ENCODE measurements at regions not wholly inside any gene's neighbourhood (a gene's known extent, or its start where the extent isn't known, plus 50 kb on each side); places are given as distances from the start of the nearest gene placed in this dataset.

DNA sequence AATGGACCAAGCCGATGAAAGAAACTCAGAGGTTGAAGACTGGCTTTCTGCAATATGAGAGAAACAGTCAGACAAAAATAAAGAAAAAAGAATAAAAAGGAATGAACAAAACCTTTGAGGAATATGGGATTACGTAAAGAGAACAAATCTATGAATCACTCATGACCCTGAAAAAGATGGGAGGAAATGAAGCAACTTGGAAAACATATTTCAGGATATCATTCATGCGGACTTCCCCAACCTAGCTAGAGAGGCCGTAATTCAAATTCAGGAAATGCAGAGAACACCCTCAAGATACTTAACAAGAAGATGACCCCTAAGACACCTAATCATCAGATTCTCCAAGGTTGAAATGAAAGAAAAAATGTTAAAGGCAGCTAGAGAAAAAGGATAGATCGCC is 705.3 kb upstream of the CHRM3 start:
- H3K4me1 ChIP-seq (ENCODE audit: control insufficient read depth, insufficient read depth, low read length, poor library complexity, severe bottlenecking) = no peaks in the 10 kb centered on the region
- DNase-seq (no peak), ATAC-seq (ENCODE audit: low read depth in 2 of 2) (no peak)
- H3K27ac ChIP-seq (ENCODE audit: insufficient read depth, low read length, poor library complexity, severe bottlenecking) = no peak overlapping the region
- Mint-ChIP-seq H3K36me3 (no peaks in the 10 kb centered on the region), H3K4me3 (no peak overlapping the region), H3K4me1 (no peaks in the 10 kb centered on the region), H3K9me3 (peaks cover 0 to 36% (median 6%) of the 10 kb centered on the region in 7 donors), H3K27me3 (no peaks in the 10 kb centered on the region), H3K27ac (no peak overlapping the region)
- H3K27me3 ChIP-seq (ENCODE audit: control insufficient read depth, insufficient read depth, low read length) = no peaks in the 10 kb centered on the region
- H3K9me3 ChIP-seq (ENCODE audit: control insufficient read depth in 2 of 2, low read length in 2 of 2) = no peaks in the 10 kb centered on the region
- H3K4me3 ChIP-seq (ENCODE audit: low read depth, low read length) = no peak overlapping the region
- H3K36me3 ChIP-seq (ENCODE audit: control insufficient read depth, insufficient read depth, low read length) = no peaks in the 10 kb centered on the region

DNA sequence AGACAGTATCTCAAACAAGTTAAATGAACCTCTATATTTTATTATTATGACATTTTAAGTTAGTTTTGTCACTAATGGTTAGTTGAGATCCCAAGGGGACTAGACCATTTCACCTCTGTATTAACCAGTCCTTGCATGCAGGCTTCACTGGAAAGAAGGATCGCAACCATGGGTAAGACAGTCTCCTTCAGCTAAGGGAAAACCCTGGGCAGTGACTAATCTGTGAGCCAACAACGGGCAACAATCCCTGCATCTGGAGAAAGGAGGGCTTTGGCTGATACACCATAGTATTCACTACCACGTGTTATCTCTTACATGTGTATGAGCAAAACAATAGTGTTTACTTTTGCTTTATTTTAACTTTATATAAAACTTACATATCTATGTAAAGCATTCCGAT is 708.8 kb upstream of the CHRM3 start:
- no peaks in the 10 kb centered on the region for H3K27me3 Mint-ChIP-seq
- Histone ChIP-seq H3K4me1 (ENCODE audit: control insufficient read depth, insufficient read depth, low read length, poor library complexity, severe bottlenecking) (no peaks in the 10 kb centered on the region), H3K9me3 (ENCODE audit: control insufficient read depth in 2 of 2, low read length in 2 of 2) (no peaks in the 10 kb centered on the region), H3K36me3 (ENCODE audit: control insufficient read depth, insufficient read depth, low read length) (no peaks in the 10 kb centered on the region), H3K4me3 (ENCODE audit: low read depth, low read length) (no peak overlapping the region), H3K27ac (ENCODE audit: insufficient read depth, low read length, poor library complexity, severe bottlenecking) (no peak overlapping the region), H3K27me3 (ENCODE audit: control insufficient read depth, insufficient read depth, low read length) (no peaks in the 10 kb centered on the region)
- no peak for DNase-seq
- H3K27ac Mint-ChIP-seq = no peak overlapping the region
- no peaks in the 10 kb centered on the region for H3K36me3 Mint-ChIP-seq
- no peak overlapping the region for H3K4me3 Mint-ChIP-seq
- no peaks in the 10 kb centered on the region for H3K4me1 Mint-ChIP-seq
- H3K9me3 Mint-ChIP-seq = peaks cover 0 to 21% (median 4%) of the 10 kb centered on the region in 7 donors
- ATAC-seq (ENCODE audit: low read depth in 2 of 2) = no peak

DNA sequence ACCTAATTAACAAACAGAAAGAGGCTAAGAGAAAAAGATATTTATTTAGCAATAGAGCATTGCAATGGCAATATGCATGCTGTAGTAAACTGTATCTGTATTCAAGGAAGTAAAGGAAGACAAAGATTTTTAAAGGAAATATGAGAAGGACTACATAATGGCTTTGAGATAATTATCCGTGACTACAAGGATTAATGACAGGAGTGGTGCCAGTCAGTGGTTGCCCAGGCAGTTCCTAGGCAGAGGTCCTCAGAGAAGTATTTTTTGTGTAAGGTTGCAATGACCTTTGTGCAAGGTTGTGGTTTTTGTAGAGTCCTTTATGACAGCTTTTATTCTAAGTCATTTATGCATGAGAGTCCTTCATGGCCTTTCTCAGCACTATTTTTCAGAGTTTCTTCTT is 711.1 kb upstream of the CHRM3 start:
- H3K27me3 ChIP-seq (ENCODE audit: control insufficient read depth, insufficient read depth, low read length) = no peaks in the 10 kb centered on the region
- no peaks in the 10 kb centered on the region for H3K27me3 Mint-ChIP-seq
- H3K4me1 Mint-ChIP-seq = no peaks in the 10 kb centered on the region
- no peaks in the 10 kb centered on the region for H3K36me3 ChIP-seq (ENCODE audit: control insufficient read depth, insufficient read depth, low read length)
- no peaks in the 10 kb centered on the region for H3K36me3 Mint-ChIP-seq
- no peak overlapping the region for H3K27ac ChIP-seq (ENCODE audit: insufficient read depth, low read length, poor library complexity, severe bottlenecking)
- H3K9me3 Mint-ChIP-seq = peaks cover 0 to 14% (median 2%) of the 10 kb centered on the region in 7 donors
- H3K4me3 ChIP-seq (ENCODE audit: low read depth, low read length) = no peak overlapping the region
- H3K27ac Mint-ChIP-seq = no peak overlapping the region
- H3K4me1 ChIP-seq (ENCODE audit: control insufficient read depth, insufficient read depth, low read length, poor library complexity, severe bottlenecking) = no peaks in the 10 kb centered on the region
- no peak overlapping the region for H3K4me3 Mint-ChIP-seq
- no peaks in the 10 kb centered on the region for H3K9me3 ChIP-seq (ENCODE audit: control insufficient read depth in 2 of 2, low read length in 2 of 2)
- ATAC-seq (ENCODE audit: low read depth in 2 of 2) (no peak), DNase-seq (no peak)

DNA sequence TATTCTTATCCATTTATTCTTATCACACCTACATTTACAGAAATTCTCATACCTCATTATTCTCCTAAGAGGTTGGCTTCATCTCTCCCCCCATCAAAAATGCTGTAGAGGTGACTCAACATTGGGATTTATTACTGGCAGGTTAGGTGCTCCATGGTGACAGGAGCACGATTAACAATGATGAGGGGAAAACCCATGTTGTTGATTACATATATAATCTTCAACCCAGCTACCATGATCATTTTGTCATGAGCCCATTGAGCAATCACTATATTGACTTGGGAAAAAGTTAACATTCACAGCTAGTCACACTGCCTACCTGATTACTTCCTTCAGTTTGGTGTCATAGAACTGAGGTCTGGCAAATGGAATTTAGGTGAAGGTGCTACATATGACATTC is 712.1 kb upstream of the CHRM3 start:
- ATAC-seq (ENCODE audit: low read depth in 2 of 2) = no peak

DNA sequence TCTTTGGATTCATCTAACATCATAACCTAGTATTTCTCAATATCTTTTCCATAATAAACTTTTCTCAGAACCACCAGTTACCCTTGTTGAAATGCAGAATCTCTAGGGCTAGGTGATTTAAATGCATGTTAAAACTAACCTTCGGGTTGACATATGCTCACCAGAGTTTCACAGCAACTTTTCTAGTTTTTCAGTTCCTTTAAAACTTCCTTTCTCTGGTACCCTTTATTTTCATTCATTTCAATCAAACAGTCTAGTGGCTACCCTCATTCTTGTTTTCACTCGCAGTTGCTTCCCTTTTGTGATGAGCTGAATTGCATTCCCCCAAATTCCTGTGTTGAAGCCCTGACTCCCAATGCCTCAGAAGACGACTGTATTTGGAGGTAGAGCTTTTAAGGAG is 712.8 kb upstream of the CHRM3 start:
- DNase-seq = no peak
- no peaks in the 10 kb centered on the region for H3K4me1 Mint-ChIP-seq
- no peaks in the 10 kb centered on the region for H3K27me3 ChIP-seq (ENCODE audit: control insufficient read depth, insufficient read depth, low read length)
- no peak overlapping the region for H3K4me3 ChIP-seq (ENCODE audit: low read depth, low read length)
- no peaks in the 10 kb centered on the region for H3K9me3 ChIP-seq (ENCODE audit: control insufficient read depth in 2 of 2, low read length in 2 of 2)
- no peaks in the 10 kb centered on the region for H3K27me3 Mint-ChIP-seq
- no peak overlapping the region for H3K27ac ChIP-seq (ENCODE audit: insufficient read depth, low read length, poor library complexity, severe bottlenecking)
- no peaks in the 10 kb centered on the region for H3K4me1 ChIP-seq (ENCODE audit: control insufficient read depth, insufficient read depth, low read length, poor library complexity, severe bottlenecking)
- no peaks in the 10 kb centered on the region for H3K36me3 ChIP-seq (ENCODE audit: control insufficient read depth, insufficient read depth, low read length)
- no peak overlapping the region for H3K4me3 Mint-ChIP-seq
- peaks cover 0 to 14% (median 2%) of the 10 kb centered on the region in 7 donors for H3K9me3 Mint-ChIP-seq
- ATAC-seq (ENCODE audit: low read depth in 2 of 2) = no peak
- no peaks in the 10 kb centered on the region for H3K36me3 Mint-ChIP-seq
- no peak overlapping the region for H3K27ac Mint-ChIP-seq

More for the DNA sequence above, 712.1 kb upstream of the CHRM3 start:
- H3K4me1 ChIP-seq (ENCODE audit: control insufficient read depth, insufficient read depth, low read length, poor library complexity, severe bottlenecking) = no peaks in the 10 kb centered on the region
- Mint-ChIP-seq H3K36me3 (no peaks in the 10 kb centered on the region), H3K27me3 (no peaks in the 10 kb centered on the region), H3K4me1 (no peaks in the 10 kb centered on the region), H3K4me3 (no peak overlapping the region), H3K9me3 (peaks cover 0 to 14% (median 2%) of the 10 kb centered on the region in 7 donors), H3K27ac (no peak overlapping the region)
- no peaks in the 10 kb centered on the region for H3K36me3 ChIP-seq (ENCODE audit: control insufficient read depth, insufficient read depth, low read length)
- H3K27ac ChIP-seq (ENCODE audit: insufficient read depth, low read length, poor library complexity, severe bottlenecking) = no peak overlapping the region
- H3K9me3 ChIP-seq (ENCODE audit: control insufficient read depth in 2 of 2, low read length in 2 of 2) = no peaks in the 10 kb centered on the region
- H3K27me3 ChIP-seq (ENCODE audit: control insufficient read depth, insufficient read depth, low read length) = no peaks in the 10 kb centered on the region
- no peak overlapping the region for H3K4me3 ChIP-seq (ENCODE audit: low read depth, low read length)
- DNase-seq = no peak

DNA sequence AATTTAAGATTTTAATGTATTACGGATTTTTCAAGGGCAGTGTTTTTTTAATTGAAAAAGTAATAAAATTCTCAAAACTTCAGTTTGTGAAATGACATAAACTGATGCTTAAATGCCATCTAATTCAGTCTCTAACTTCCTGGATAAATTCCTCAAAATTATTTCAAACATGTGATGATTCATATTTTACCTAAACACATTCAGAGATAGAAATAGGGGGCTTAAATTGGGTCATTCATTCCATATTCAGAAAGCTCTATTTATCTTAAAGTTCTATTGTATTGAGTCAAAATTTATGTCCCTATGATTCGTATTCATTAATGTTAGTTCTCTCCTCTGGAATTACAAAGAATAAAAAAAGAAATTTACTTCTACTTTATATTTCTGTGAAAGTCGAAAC is 713.6 kb upstream of the CHRM3 start:
- H3K27me3 ChIP-seq (ENCODE audit: control insufficient read depth, insufficient read depth, low read length) = no peaks in the 10 kb centered on the region
- H3K36me3 ChIP-seq (ENCODE audit: control insufficient read depth, insufficient read depth, low read length) = no peaks in the 10 kb centered on the region
- Mint-ChIP-seq H3K36me3 (no peaks in the 10 kb centered on the region), H3K4me1 (no peaks in the 10 kb centered on the region), H3K9me3 (peaks cover 0 to 18% (median 2%) of the 10 kb centered on the region in 7 donors), H3K4me3 (no peak overlapping the region), H3K27me3 (no peaks in the 10 kb centered on the region), H3K27ac (no peak overlapping the region)
- H3K4me1 ChIP-seq (ENCODE audit: control insufficient read depth, insufficient read depth, low read length, poor library complexity, severe bottlenecking) = no peaks in the 10 kb centered on the region
- no peak overlapping the region for H3K27ac ChIP-seq (ENCODE audit: insufficient read depth, low read length, poor library complexity, severe bottlenecking)
- no peak for ATAC-seq (ENCODE audit: low read depth in 2 of 2)
- no peak overlapping the region for H3K4me3 ChIP-seq (ENCODE audit: low read depth, low read length)
- DNase-seq = no peak
- H3K9me3 ChIP-seq (ENCODE audit: control insufficient read depth in 2 of 2, low read length in 2 of 2) = no peaks in the 10 kb centered on the region

DNA sequence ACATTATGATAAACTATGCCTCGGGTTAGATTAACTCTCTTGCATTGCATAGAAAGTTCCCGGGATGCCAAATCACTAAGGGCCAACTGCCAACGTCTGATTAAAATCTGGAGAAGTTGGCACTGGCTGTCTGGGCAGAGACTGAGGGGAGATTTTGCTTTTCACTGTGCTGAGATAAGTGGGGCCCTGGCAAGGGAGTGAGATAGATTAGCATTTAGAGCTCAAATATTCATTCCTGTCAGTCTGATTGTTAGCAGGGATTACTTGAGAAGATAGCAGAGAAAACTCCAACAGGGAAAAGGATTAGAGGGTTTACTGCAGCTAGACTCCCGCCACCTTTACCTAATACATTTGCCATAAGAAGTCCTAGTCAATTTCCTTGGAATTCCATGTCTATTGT is 714.1 kb upstream of the CHRM3 start:
- no peak overlapping the region for H3K27ac Mint-ChIP-seq
- peaks cover 0 to 19% (median 2%) of the 10 kb centered on the region in 7 donors for H3K9me3 Mint-ChIP-seq
- no peak overlapping the region for H3K4me3 ChIP-seq (ENCODE audit: low read depth, low read length)
- no peaks in the 10 kb centered on the region for H3K4me1 ChIP-seq (ENCODE audit: control insufficient read depth, insufficient read depth, low read length, poor library complexity, severe bottlenecking)
- no peaks in the 10 kb centered on the region for H3K9me3 ChIP-seq (ENCODE audit: control insufficient read depth in 2 of 2, low read length in 2 of 2)
- DNase-seq (no peak), ATAC-seq (ENCODE audit: low read depth in 2 of 2) (no peak)
- H3K27me3 Mint-ChIP-seq = no peaks in the 10 kb centered on the region
- H3K4me3 Mint-ChIP-seq = no peak overlapping the region
- no peaks in the 10 kb centered on the region for H3K27me3 ChIP-seq (ENCODE audit: control insufficient read depth, insufficient read depth, low read length)
- no peak overlapping the region for H3K27ac ChIP-seq (ENCODE audit: insufficient read depth, low read length, poor library complexity, severe bottlenecking)
- H3K36me3 ChIP-seq (ENCODE audit: control insufficient read depth, insufficient read depth, low read length) = no peaks in the 10 kb centered on the region
- no peaks in the 10 kb centered on the region for H3K36me3 Mint-ChIP-seq
- no peaks in the 10 kb centered on the region for H3K4me1 Mint-ChIP-seq

DNA sequence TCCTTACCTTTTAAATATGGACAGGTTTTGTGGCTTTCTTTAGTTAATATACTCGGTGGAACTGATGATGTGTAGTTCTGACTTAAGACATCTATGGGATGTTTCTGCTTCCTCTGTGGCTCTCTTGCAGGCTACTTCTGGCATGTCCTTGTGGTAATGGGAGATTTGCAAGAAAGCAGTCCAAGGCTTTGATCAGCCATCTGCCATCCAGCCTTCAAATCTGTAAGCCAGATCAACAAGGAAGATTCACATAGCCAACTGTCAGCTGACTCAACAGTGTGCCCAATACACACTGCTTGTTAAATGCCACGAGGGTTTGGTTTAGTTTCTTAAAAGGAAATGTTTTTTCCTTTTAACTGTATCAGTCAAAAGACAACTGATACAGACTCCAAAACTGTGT is 722.2 kb upstream of the CHRM3 start:
- H3K36me3 ChIP-seq (ENCODE audit: control insufficient read depth, insufficient read depth, low read length) = no peaks in the 10 kb centered on the region
- no peaks in the 10 kb centered on the region for H3K4me1 Mint-ChIP-seq
- no peaks in the 10 kb centered on the region for H3K36me3 Mint-ChIP-seq
- no peak for DNase-seq
- no peaks in the 10 kb centered on the region for H3K27me3 Mint-ChIP-seq
- H3K9me3 ChIP-seq (ENCODE audit: control insufficient read depth in 2 of 2, low read length in 2 of 2) = no peaks in the 10 kb centered on the region
- no peak overlapping the region for H3K4me3 ChIP-seq (ENCODE audit: low read depth, low read length)
- no peak for ATAC-seq (ENCODE audit: low read depth in 2 of 2)
- no peak overlapping the region for H3K4me3 Mint-ChIP-seq
- H3K27ac ChIP-seq (ENCODE audit: insufficient read depth, low read length, poor library complexity, severe bottlenecking) = no peak overlapping the region
- peaks cover 0 to 20% (median 4%) of the 10 kb centered on the region in 7 donors for H3K9me3 Mint-ChIP-seq
- H3K27ac Mint-ChIP-seq = no peak overlapping the region
- no peaks in the 10 kb centered on the region for H3K27me3 ChIP-seq (ENCODE audit: control insufficient read depth, insufficient read depth, low read length)
- no peaks in the 10 kb centered on the region for H3K4me1 ChIP-seq (ENCODE audit: control insufficient read depth, insufficient read depth, low read length, poor library complexity, severe bottlenecking)

Measured in CD4-positive, CD25-positive, alpha-beta regulatory T cell (primary cell).